SU-DHL-6 (cell line): ENCODE measurements at regions not wholly inside any gene's neighbourhood (a gene's known extent, or its start where the extent isn't known, plus 50 kb on each side); places are given as distances from the start of the nearest gene placed in this dataset.

Experiments
- EZH2phosphoT487 ChIP-seq: fragments of 200-600 bp; sonication (generic), shearing (Covaris generic); conservative IDR thresholded peaks from 2 replicates; pipeline ENCODE4 v1.6.1; 2018; ENCODE audit warnings: mild to moderate bottlenecking, antibody characterized with exemption, low read length, moderate library complexity, mixed read lengths
- TF ChIP-seq, protein P1 (sequence below): fragments of 200-600 bp; sonication (generic); IDR thresholded peaks from one replicate; pipeline ENCODE4 v1.5.1; 2017; ENCODE audit warnings: antibody characterized with exemption, mild to moderate bottlenecking, low read length, moderate library complexity; ENCODE audit not compliant: insufficient read depth, poor library complexity, severe bottlenecking

DNA sequence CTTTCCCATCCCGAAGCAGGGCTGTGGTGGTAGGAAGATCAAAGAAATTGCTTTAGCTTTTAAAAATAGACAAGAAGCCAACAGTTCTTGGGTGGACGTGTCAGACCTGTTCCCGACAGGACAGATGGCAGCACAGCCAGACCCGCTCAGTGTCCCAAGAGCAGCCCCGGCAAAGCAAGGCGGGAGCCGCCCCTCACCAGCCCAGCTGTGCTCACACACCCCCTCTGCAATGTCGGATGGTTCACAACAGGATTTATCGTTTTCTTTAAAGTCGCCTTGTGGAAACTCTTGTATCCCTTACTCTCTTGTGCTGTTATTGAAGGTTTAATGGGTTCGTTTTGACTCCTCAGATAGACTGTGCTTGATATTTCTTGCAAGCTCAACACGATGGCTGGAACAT is 302.4 kb downstream of the THBS2 start:
- TF ChIP-seq, protein P1, sequence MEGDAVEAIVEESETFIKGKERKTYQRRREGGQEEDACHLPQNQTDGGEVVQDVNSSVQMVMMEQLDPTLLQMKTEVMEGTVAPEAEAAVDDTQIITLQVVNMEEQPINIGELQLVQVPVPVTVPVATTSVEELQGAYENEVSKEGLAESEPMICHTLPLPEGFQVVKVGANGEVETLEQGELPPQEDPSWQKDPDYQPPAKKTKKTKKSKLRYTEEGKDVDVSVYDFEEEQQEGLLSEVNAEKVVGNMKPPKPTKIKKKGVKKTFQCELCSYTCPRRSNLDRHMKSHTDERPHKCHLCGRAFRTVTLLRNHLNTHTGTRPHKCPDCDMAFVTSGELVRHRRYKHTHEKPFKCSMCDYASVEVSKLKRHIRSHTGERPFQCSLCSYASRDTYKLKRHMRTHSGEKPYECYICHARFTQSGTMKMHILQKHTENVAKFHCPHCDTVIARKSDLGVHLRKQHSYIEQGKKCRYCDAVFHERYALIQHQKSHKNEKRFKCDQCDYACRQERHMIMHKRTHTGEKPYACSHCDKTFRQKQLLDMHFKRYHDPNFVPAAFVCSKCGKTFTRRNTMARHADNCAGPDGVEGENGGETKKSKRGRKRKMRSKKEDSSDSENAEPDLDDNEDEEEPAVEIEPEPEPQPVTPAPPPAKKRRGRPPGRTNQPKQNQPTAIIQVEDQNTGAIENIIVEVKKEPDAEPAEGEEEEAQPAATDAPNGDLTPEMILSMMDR, result no peak
- no peak for TF ChIP-seq EZH2phosphoT487
